HL-60 (cell line): ENCODE measurements at regions not wholly inside any gene's neighbourhood (a gene's known extent, or its start where the extent isn't known, plus 50 kb on each side); places are given as distances from the start of the nearest gene placed in this dataset.

Experiments
- CTCF ChIP-seq: IDR thresholded peaks from one replicate; pipeline ENCODE4 v1.5.1; 2011; ENCODE audit warnings: low read length, control low read depth, inconsistent platforms; ENCODE audit not compliant: insufficient read depth
- POLR2AphosphoS5 ChIP-seq: IDR thresholded peaks from 2 replicates; pipeline ENCODE4 v1.6.1; 2012; ENCODE audit warnings: low read depth
- TF ChIP-seq, protein P1 (sequence below): IDR thresholded peaks from 2 replicates; pipeline ENCODE4 v1.6.1; 2012; ENCODE audit warnings: low read depth; ENCODE audit not compliant: insufficient replicate concordance

DNA sequence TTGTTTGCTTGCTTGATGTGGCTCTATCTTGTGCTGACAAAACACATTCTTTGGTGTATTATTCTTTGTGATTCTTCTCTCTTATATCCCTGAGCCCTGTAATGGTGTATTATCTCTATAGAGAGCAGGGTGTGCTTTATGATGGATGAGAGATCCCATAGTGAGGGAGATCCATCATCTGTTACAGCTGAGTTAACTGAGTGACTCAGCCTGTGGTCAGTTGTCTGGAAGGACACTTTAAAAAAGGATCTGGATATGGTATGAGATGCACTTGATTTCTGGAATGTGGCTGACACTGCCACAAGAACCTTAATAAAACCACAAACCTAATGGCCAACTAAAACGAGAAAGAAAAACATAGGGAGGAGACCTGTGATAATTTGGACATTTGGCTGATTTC lies 461.4 kb upstream of the SYT1 start:
- TF ChIP-seq POLR2AphosphoS5 (no peak), CTCF (no peak)
- TF ChIP-seq, protein P1, sequence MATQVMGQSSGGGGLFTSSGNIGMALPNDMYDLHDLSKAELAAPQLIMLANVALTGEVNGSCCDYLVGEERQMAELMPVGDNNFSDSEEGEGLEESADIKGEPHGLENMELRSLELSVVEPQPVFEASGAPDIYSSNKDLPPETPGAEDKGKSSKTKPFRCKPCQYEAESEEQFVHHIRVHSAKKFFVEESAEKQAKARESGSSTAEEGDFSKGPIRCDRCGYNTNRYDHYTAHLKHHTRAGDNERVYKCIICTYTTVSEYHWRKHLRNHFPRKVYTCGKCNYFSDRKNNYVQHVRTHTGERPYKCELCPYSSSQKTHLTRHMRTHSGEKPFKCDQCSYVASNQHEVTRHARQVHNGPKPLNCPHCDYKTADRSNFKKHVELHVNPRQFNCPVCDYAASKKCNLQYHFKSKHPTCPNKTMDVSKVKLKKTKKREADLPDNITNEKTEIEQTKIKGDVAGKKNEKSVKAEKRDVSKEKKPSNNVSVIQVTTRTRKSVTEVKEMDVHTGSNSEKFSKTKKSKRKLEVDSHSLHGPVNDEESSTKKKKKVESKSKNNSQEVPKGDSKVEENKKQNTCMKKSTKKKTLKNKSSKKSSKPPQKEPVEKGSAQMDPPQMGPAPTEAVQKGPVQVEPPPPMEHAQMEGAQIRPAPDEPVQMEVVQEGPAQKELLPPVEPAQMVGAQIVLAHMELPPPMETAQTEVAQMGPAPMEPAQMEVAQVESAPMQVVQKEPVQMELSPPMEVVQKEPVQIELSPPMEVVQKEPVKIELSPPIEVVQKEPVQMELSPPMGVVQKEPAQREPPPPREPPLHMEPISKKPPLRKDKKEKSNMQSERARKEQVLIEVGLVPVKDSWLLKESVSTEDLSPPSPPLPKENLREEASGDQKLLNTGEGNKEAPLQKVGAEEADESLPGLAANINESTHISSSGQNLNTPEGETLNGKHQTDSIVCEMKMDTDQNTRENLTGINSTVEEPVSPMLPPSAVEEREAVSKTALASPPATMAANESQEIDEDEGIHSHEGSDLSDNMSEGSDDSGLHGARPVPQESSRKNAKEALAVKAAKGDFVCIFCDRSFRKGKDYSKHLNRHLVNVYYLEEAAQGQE, result no peak
